Urinary bladder (tissue), 3 donors: ENCODE measurements at regions not wholly inside any gene's neighbourhood (a gene's known extent, or its start where the extent isn't known, plus 50 kb on each side); places are given as distances from the start of the nearest gene placed in this dataset.

ENCODE experiments used
- DNase-seq: peaks from one replicate; pipeline ENCODE4 v3.0.0-alpha.2; 2015; ENCODE audit errors: extremely low spot score
- H3K27ac ChIP-seq: one replicate; pipeline ENCODE4 v1.5.1; 2013; ENCODE audit warnings: low read depth, mild to moderate bottlenecking, moderate library complexity
- H3K36me3 ChIP-seq: one replicate; pipeline ENCODE4 v1.6.1; 2013; ENCODE audit warnings: mild to moderate bottlenecking, moderate library complexity; ENCODE audit not compliant: insufficient read depth
- H3K4me1 ChIP-seq: one replicate; pipeline ENCODE4 v1.6.1; 2013; ENCODE audit warnings: mild to moderate bottlenecking, moderate library complexity; ENCODE audit not compliant: insufficient read depth
- H3K4me3 ChIP-seq: one replicate; pipeline ENCODE4 v1.5.1; 2013; ENCODE audit warnings: low read depth, low read length
- WGBS: extraction: QIAGEN DNeasy Blood & Tissue Kit; methylation state at CpG from one replicate; pipeline ENCODE4 v1.1.7; 2013; 5-methylcytosine and 5-hydroxymethylcytosine counted together
- donor health status: healthy with polysubstance abuse.
- donor health status: healthy.

- H3K4me1 ChIP-seq, result no peaks in the 10 kb centered on the region
- no peaks in the 10 kb centered on the region for H3K36me3 ChIP-seq
- H3K27ac ChIP-seq, result no peak overlapping the region
- no peak for DNase-seq
- 86% methylated on average over 3 of the region's 3 CpGs for WGBS
- no peak overlapping the region for H3K4me3 ChIP-seq
Observed at GRCh38 chr5:124463851-124464250, 282.6 kb downstream of the ZNF608 start.

DNA sequence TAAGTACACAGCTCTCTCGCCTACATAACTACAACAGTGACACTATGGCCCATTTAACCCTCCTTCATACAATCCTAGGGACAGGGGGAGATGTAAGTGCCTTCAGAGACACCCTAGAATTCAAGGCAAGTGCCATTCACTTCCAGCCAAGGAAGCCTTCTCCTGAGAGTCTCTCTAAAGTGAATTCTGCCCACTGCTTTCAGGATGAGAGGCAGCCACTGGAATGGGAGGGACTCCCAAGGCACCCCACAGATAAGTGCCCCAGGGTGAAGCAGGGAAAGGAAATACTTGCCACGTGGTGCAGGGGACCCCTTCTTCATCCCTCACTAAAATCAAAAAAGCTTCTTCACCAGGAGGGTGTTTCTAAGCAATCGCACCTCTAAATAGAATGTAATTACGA lies 283.7 kb downstream of the ZNF608 start:
- H3K36me3 ChIP-seq, result no peaks in the 10 kb centered on the region
- no peak overlapping the region for H3K4me3 ChIP-seq
- H3K4me1 ChIP-seq, result no peaks in the 10 kb centered on the region
- H3K27ac ChIP-seq, result no peak overlapping the region
- WGBS, result 74% methylated on average over 4 of the region's 4 CpGs
- no peak for DNase-seq

- H3K4me3 ChIP-seq, result no peak overlapping the region
- no peak overlapping the region for H3K27ac ChIP-seq
- H3K36me3 ChIP-seq, result no peaks in the 10 kb centered on the region
- WGBS, result 85% methylated on average over 5 of the region's 5 CpGs
- DNase-seq, result no peak
- no peaks in the 10 kb centered on the region for H3K4me1 ChIP-seq
Observed at GRCh38 chr5:124461941-124462340, 284.5 kb downstream of the ZNF608 start.

GRCh38 chr5:124461157-124461556 lies 285.3 kb downstream of the ZNF608 start:
- Histone ChIP-seq H3K4me3 (no peak overlapping the region), H3K36me3 (no peaks in the 10 kb centered on the region), H3K4me1 (no peaks in the 10 kb centered on the region), H3K27ac (no peak overlapping the region)
- WGBS, result 87% methylated on average over 1 of the region's 1 CpG
- no peak for DNase-seq

- DNase-seq, result no peak
- Histone ChIP-seq H3K36me3 (no peaks in the 10 kb centered on the region), H3K4me3 (no peak overlapping the region), H3K4me1 (no peaks in the 10 kb centered on the region), H3K27ac (no peak overlapping the region)
- 69% methylated on average over 3 of the region's 3 CpGs for WGBS
Observed at GRCh38 chr5:124460642-124461041, 285.8 kb downstream of the ZNF608 start.

GRCh38 chr5:124459984-124460383 lies 286.5 kb downstream of the ZNF608 start:
- DNase-seq, result no peak
- Histone ChIP-seq H3K27ac (no peak overlapping the region), H3K36me3 (no peaks in the 10 kb centered on the region), H3K4me3 (no peak overlapping the region), H3K4me1 (no peaks in the 10 kb centered on the region)
- 87% methylated on average over 6 of the region's 6 CpGs for WGBS

GRCh38 chr5:124457901-124458300 lies 288.5 kb downstream of the ZNF608 start:
- H3K27ac ChIP-seq, result no peak overlapping the region
- H3K4me3 ChIP-seq, result no peak overlapping the region
- 81% methylated on average over 1 of the region's 1 CpG for WGBS
- no peaks in the 10 kb centered on the region for H3K36me3 ChIP-seq
- no peak for DNase-seq
- H3K4me1 ChIP-seq, result no peaks in the 10 kb centered on the region

- Histone ChIP-seq H3K36me3 (no peaks in the 10 kb centered on the region), H3K27ac (no peak overlapping the region), H3K4me1 (no peaks in the 10 kb centered on the region), H3K4me3 (no peak overlapping the region)
- no peak for DNase-seq
- 91% methylated on average over 5 of the region's 5 CpGs for WGBS
Observed at GRCh38 chr5:124457101-124457500, 289.3 kb downstream of the ZNF608 start.

DNA sequence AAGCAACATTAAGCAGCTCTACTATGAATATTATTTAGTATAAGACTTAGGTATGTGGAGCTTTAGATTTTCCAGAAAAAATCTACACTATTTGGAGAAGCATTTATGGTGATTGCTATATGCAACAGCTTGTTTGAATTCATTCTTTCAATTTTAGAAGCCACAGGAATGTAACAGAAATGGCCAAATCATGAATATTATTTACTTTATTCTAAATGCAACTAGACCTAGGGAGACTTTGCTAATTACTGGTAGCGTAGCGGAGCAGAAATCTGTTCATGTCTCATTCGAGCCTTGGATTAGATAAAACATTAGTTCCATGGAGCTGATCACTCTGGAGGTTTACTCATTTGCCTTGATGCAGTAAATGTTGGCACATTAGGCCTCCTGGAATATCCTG lies 290.2 kb downstream of the ZNF608 start:
- H3K36me3 ChIP-seq, result no peaks in the 10 kb centered on the region
- no peak overlapping the region for H3K4me3 ChIP-seq
- H3K27ac ChIP-seq, result no peak overlapping the region
- H3K4me1 ChIP-seq, result no peaks in the 10 kb centered on the region
- 77% methylated on average over 3 of the region's 3 CpGs for WGBS
- no peak for DNase-seq

DNA sequence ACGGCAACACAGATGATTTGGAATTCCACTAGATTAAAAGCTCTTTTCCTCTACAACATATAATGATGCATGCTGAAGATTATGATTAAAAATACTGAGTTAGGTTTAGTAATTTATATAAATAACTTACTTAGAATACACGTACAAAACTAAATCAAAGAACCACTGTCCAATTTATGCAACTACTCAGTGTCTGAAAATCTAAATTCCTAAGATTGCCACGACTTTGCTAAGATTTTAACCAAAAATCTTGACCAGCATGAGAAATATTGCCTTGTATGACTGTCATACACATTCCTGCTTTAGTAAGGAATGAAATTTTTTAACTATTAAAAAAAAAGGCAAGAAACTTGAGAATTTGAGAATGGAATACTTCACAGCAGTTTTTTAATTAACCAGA lies 292.4 kb downstream of the ZNF608 start:
- Histone ChIP-seq H3K4me1 (no peaks in the 10 kb centered on the region), H3K27ac (no peak overlapping the region), H3K36me3 (no peaks in the 10 kb centered on the region), H3K4me3 (no peak overlapping the region)
- WGBS, result 76% methylated on average over 3 of the region's 3 CpGs
- no peak for DNase-seq

DNA sequence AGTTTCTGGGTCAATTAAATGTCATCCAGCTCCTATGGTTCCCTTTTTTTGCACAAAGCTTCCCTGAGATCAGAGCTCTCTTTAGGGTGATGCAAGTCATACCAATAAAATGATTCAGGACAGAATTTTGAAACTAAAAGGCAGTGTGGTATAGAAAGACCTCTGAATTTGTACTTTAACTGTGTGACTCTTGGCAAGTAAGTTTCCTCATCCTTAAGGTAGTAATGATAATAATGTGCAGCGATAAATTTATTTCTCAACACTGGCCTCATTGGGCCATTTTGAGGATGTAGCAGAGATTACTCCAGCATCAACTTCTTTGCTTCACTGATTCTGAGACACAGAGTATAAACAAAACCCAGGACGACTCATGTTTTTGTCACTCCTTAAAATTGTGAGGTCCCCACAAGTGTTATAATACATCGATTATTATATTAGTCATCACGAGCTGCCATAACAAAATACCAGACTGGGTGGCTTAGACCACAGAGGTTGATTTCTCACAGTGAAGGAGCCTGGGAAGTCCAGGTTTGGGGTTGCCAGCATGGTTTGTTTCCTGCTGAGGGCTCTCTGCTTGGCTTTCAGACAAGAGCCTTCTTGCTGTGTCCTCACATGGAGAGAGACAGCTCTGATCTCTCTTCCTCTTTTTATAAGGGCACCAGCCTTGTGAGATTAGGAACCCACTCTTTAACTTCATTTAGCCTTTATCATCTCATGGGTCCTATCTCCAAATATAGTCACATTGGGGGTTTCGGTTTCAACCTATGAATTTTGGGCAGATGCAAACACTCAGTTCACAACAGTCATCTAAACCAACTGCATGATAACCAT lies 293.0 kb downstream of the ZNF608 start:
- Histone ChIP-seq H3K4me1 (no peaks in the 10 kb centered on the region), H3K36me3 (no peaks in the 10 kb centered on the region), H3K27ac (no peak overlapping the region), H3K4me3 (no peak overlapping the region)
- no peak for DNase-seq
- 58% methylated on average over 5 of the region's 5 CpGs for WGBS

GRCh38 chr5:124452412-124452811 lies 294.0 kb downstream of the ZNF608 start:
- no peaks in the 10 kb centered on the region for H3K4me1 ChIP-seq
- WGBS, result 93% methylated on average over 8 of the region's 8 CpGs

GRCh38 chr5:124451721-124452383 lies 294.6 kb downstream of the ZNF608 start:
- no peaks in the 10 kb centered on the region for H3K36me3 ChIP-seq
- WGBS, result 84% methylated on average over 7 of the region's 7 CpGs
- H3K27ac ChIP-seq, result no peak overlapping the region
- H3K4me3 ChIP-seq, result no peak overlapping the region
- H3K4me1 ChIP-seq, result no peaks in the 10 kb centered on the region
- DNase-seq, result no peak

More at GRCh38 chr5:124452412-124452811, 294.0 kb downstream of the ZNF608 start:
- DNase-seq, result no peak
- Histone ChIP-seq H3K36me3 (no peaks in the 10 kb centered on the region), H3K4me3 (no peak overlapping the region), H3K27ac (no peak overlapping the region)

DNA sequence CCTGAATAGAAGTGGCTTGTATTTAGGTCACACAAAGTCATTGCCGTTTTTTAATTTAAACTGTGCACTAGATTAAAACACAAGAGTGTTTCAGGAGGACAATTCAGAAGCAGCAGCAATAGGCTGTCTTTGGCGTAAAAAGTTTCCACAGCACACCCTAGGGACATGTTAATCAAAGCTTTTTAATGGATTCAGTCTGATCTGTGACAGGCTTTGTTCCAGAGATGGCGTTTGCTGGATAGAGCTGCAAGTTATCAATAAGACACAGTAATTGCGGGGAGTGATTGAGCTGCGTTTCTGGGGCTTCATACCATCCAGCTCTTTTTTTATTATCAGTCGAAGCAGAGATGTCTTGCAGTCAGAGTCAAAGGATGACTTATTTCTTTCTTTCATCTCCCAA lies 300.3 kb downstream of the ZNF608 start:
- Histone ChIP-seq H3K4me1 (no peaks in the 10 kb centered on the region), H3K4me3 (no peak overlapping the region), H3K27ac (no peak overlapping the region), H3K36me3 (no peaks in the 10 kb centered on the region)
- DNase-seq, result no peak
- WGBS, result 82% methylated on average over 6 of the region's 6 CpGs
